A549 (cell line): ENCODE measurements at regions not wholly inside any gene's neighbourhood (a gene's known extent, or its start where the extent isn't known, plus 50 kb on each side); places are given as distances from the start of the nearest gene placed in this dataset.

ENCODE experiments used
- ATAC-seq, 2 experiments: fragments of 200-7000 bp in 1 of 2; fragments of >200 bp in 1 of 2; cut with Nextera tagmentation in 1 of 2; cut with Tn5 transposase in 1 of 2; 3 replicates each; pipeline versions ENCODE4 v1.8.0 to v1.9.1; 2018 to 2020; ENCODE audit warnings: mild to moderate bottlenecking in 1 of 2, moderate library complexity in 1 of 2
- CTCF ChIA-PET: fragments of 300-600 bp; sonication (Branson Sonifier 250); formaldehyde crosslinking; extraction: SDS; loops from one replicate; lab custom pipeline; 2021; ENCODE audit warnings: antibody characterized with exemption, inconsistent platforms; lab: Yijun Ruan, JAX
- POLR2A ChIA-PET: fragments of 350-600 bp; formaldehyde crosslinking; extraction: SDS; loops from one replicate; lab custom pipeline; 2021; ENCODE audit warnings: antibody characterized with exemption, inconsistent platforms; lab: Yijun Ruan, JAX
- DNase-seq, 2 experiments: peaks; one replicate each; pipeline versions ENCODE4 v3.0.0 to v3.0.0-alpha.2; 2011 to 2016; ENCODE audit warnings: low read depth in 1 of 2, low spot score in 1 of 2
- FAIRE-seq: peaks from 2 replicates; lab custom pipeline; 2011; peaks lifted over from hg19 to GRCh38; lab: Jason Lieb, UNC
- H3K27ac ChIP-seq, 2 experiments: fragments of >200 bp; sonication (Bioruptor Twin); formaldehyde crosslinking; 3 replicates each; pipeline ENCODE4 v1.5.1; 2016 to 2017
- H3K4me1 ChIP-seq: fragments of >200 bp; sonication (Bioruptor Twin); formaldehyde crosslinking; 3 replicates; pipeline ENCODE4 v1.6.1; 2016
- H3K4me2 ChIP-seq: fragments of >200 bp; sonication (Bioruptor Twin); formaldehyde crosslinking; 3 replicates; pipeline ENCODE4 v1.6.1; 2016
- H3K4me3 ChIP-seq: fragments of >200 bp; sonication (Bioruptor Twin); formaldehyde crosslinking; 3 replicates; pipeline ENCODE4 v1.5.1; 2016
- H3K9me3 ChIP-seq: fragments of >200 bp; sonication (Bioruptor Twin); formaldehyde crosslinking; 3 replicates; pipeline ENCODE4 v1.6.1; 2016
- BCL3 ChIP-seq: fragments of >200 bp; sonication (Bioruptor Twin); formaldehyde crosslinking; IDR thresholded peaks from 3 replicates; pipeline ENCODE4 v1.6.1; 2016
- BHLHE40 ChIP-seq: IDR thresholded peaks from 2 replicates; pipeline ENCODE4 v1.6.1; 2012; ENCODE audit warnings: low read depth, low read length, inconsistent platforms
- CBX8 ChIP-seq: fragments of 200-600 bp; sonication (generic); IDR thresholded peaks from 2 replicates; pipeline ENCODE4 v1.6.1; 2016
- CEBPB ChIP-seq, 2 experiments: fragments of >200 bp in 1 of 2; sonication (Bioruptor Twin) in 1 of 2; formaldehyde crosslinking in 1 of 2; IDR thresholded peaks; 2 replicates each; pipeline ENCODE4 v1.6.1; 2012 to 2016
- EHF ChIP-seq: fragments of 250-450 bp; sonication (Bioruptor Pico); IDR thresholded peaks from 2 replicates; pipeline ENCODE4 v1.5.0; 2020; ENCODE audit warnings: mild to moderate bottlenecking
- ESRRA ChIP-seq: fragments of 150-350 bp; IDR thresholded peaks from 2 replicates; pipeline ENCODE4 v1.6.1; 2014; ENCODE audit warnings: mild to moderate bottlenecking, low read length, borderline replicate concordance
- FOSL2 ChIP-seq, 2 experiments: fragments of 450-650 bp in 1 of 2; fragments of >200 bp in 1 of 2; sonication (Bioruptor Twin) in 1 of 2; formaldehyde crosslinking; IDR thresholded peaks; 2 replicates each; pipeline versions ENCODE4 v1.5.0 to v1.6.1; 2016 to 2020; ENCODE audit warnings: mild to moderate bottlenecking in 1 of 2, moderate library complexity in 1 of 2
- GATA3 ChIP-seq: IDR thresholded peaks from 2 replicates; pipeline ENCODE4 v1.6.1; 2012; ENCODE audit warnings: borderline replicate concordance
- HDAC2 ChIP-seq: fragments of 200-600 bp; sonication (generic); IDR thresholded peaks from 2 replicates; pipeline ENCODE4 v1.6.1; 2016
- HOXB13 ChIP-seq: fragments of 250-450 bp; sonication (Bioruptor Pico); IDR thresholded peaks from 2 replicates; pipeline ENCODE4 v1.5.0; 2020; ENCODE audit warnings: low read depth, mild to moderate bottlenecking, moderate library complexity
- HOXB5 ChIP-seq: fragments of 250-450 bp; sonication (Bioruptor Pico); IDR thresholded peaks from 2 replicates; pipeline ENCODE4 v1.5.0; 2020; ENCODE audit warnings: mild to moderate bottlenecking, moderate library complexity
- JUNB ChIP-seq: fragments of >200 bp; sonication (Bioruptor Twin); formaldehyde crosslinking; IDR thresholded peaks from 2 replicates; pipeline ENCODE4 v1.6.1; 2016
- KDM1A ChIP-seq: fragments of 200-600 bp; sonication (generic); IDR thresholded peaks from 2 replicates; pipeline ENCODE4 v1.6.1; 2016; ENCODE audit warnings: low read depth, mild to moderate bottlenecking
- MAX ChIP-seq: IDR thresholded peaks from 2 replicates; pipeline ENCODE4 v1.6.1; 2012
- NFE2L2 ChIP-seq: fragments of 150-350 bp; conservative IDR thresholded peaks from 2 replicates; pipeline ENCODE4 v1.6.1; 2014; ENCODE audit warnings: low read length
- NR3C1 ChIP-seq: fragments of >200 bp; sonication (Bioruptor Twin); formaldehyde crosslinking; IDR thresholded peaks from 3 replicates; pipeline ENCODE4 v1.6.1; 2017
- PBX3 ChIP-seq: IDR thresholded peaks from 2 replicates; pipeline ENCODE4 v1.6.1; 2012
- PHF8 ChIP-seq: fragments of 200-600 bp; sonication (generic); IDR thresholded peaks from 2 replicates; pipeline ENCODE4 v1.6.1; 2016; ENCODE audit warnings: low read depth, mild to moderate bottlenecking, antibody characterized with exemption, moderate library complexity, borderline replicate concordance
- POLR2A ChIP-seq: IDR thresholded peaks from 2 replicates; pipeline ENCODE4 v1.6.1; 2012; ENCODE audit warnings: mild to moderate bottlenecking, low read length
- POLR2AphosphoS2 ChIP-seq: conservative IDR thresholded peaks from 2 replicates; pipeline ENCODE4 v1.6.1; 2012; ENCODE audit warnings: low read length, improper control_type of control experiment, inconsistent platforms
- REST ChIP-seq: fragments of 200-600 bp; sonication (generic); IDR thresholded peaks from 2 replicates; pipeline ENCODE4 v1.6.1; 2016; ENCODE audit warnings: antibody characterized with exemption, mild to moderate bottlenecking, moderate library complexity
- USF2 ChIP-seq: fragments of 450-650 bp; IDR thresholded peaks from 2 replicates; pipeline ENCODE4 v1.6.1; 2014; ENCODE audit warnings: antibody characterized with exemption
- ZFP36 ChIP-seq: fragments of 450-650 bp; IDR thresholded peaks from 2 replicates; pipeline ENCODE4 v1.6.1; 2014; ENCODE audit warnings: borderline replicate concordance; ENCODE audit not compliant: partially characterized antibody
- ZSCAN20 ChIP-seq: fragments of 250-450 bp; sonication (Bioruptor Pico); IDR thresholded peaks from 2 replicates; pipeline ENCODE4 v1.8.0; 2022; ENCODE audit warnings: mild to moderate bottlenecking, moderate library complexity
- WGBS: methylation state at CpG from one replicate; pipeline ENCODE4 v1.1.6; 2017; ENCODE audit errors: missing lambda C conversion rate; 5-methylcytosine and 5-hydroxymethylcytosine counted together

GRCh38 chr3:168617658-168618057 is 521.9 kb upstream of the GOLIM4 start:
- POLR2A ChIA-PET = no interaction called here
- CTCF ChIA-PET = interaction anchor here (1.3 kb wide), 1 partner anchor 406 kb away, joined by 3 read pairs; no protein-coding TSS in a partner anchor
- DNase-seq = no peak
- FAIRE-seq = no peak
- no peaks in the 10 kb centered on the region for H3K4me1 ChIP-seq
- H3K27ac ChIP-seq = no peak overlapping the region
- no peak for ATAC-seq
- no peak for TF ChIP-seq MAX
- no peak for TF ChIP-seq PBX3
- no peak for TF ChIP-seq CEBPB (IDR thresholded peaks at IDR 0.05)
- no peak for TF ChIP-seq PHF8
- TF ChIP-seq NR3C1 = no peak
- TF ChIP-seq NFE2L2 = no peak
- TF ChIP-seq BCL3 = no peak
- TF ChIP-seq EHF (CRISPR knock-in tag) = no peak
- no peak for TF ChIP-seq KDM1A
- no peak for TF ChIP-seq GATA3
- no peak for TF ChIP-seq ESRRA
- no peak for TF ChIP-seq HOXB5 (CRISPR knock-in tag)
- no peak for TF ChIP-seq FOSL2 (IDR thresholded peaks at IDR 0.05)
- no peak for TF ChIP-seq FOSL2 (CRISPR knock-in tag; IDR thresholded peaks at IDR 0.05)
- TF ChIP-seq CBX8 = no peak
- no peak for TF ChIP-seq HOXB13 (CRISPR knock-in tag)
- TF ChIP-seq USF2 = no peak
- TF ChIP-seq POLR2A = no peak
- no peak for TF ChIP-seq BHLHE40
- TF ChIP-seq, all 56 proteins: peak for 0
- Histone ChIP-seq H3K4me3 (no peak overlapping the region), H3K4me2 (no peak overlapping the region), H3K9me3 (no peaks in the 10 kb centered on the region)

- DNase-seq (no peak), FAIRE-seq (no peak), ATAC-seq (no peak)
- Histone ChIP-seq H3K4me3 (no peak overlapping the region), H3K4me2 (no peak overlapping the region), H3K4me1 (no peaks in the 10 kb centered on the region), H3K27ac (no peak overlapping the region), H3K9me3 (no peaks in the 10 kb centered on the region)
- WGBS = 9% methylated on average over 3 of the region's 3 CpGs
- POLR2A ChIA-PET = no interaction called here
- CTCF ChIA-PET = no interaction called here
- TF ChIP-seq HDAC2 = no peak
- no peak for TF ChIP-seq HOXB13 (CRISPR knock-in tag)
- TF ChIP-seq POLR2AphosphoS2 = no peak
- no peak for TF ChIP-seq CEBPB (IDR thresholded peaks at IDR 0.05)
- TF ChIP-seq GATA3 = no peak
- TF ChIP-seq EHF (CRISPR knock-in tag) = no peak
- no peak for TF ChIP-seq JUNB
- no peak for TF ChIP-seq REST
- TF ChIP-seq NFE2L2 = no peak
- TF ChIP-seq ZFP36 = no peak
- no peak for TF ChIP-seq ZSCAN20 (CRISPR knock-in tag)
Measured at GRCh38 chr3:168616915-168617314, 521.2 kb upstream of the GOLIM4 start.
